Activated gamma-delta T cell treated with Interleukin-2 at 50 U/mL for 16 hours (primary cell): ENCODE measurements at regions not wholly inside any gene's neighbourhood (a gene's known extent, or its start where the extent isn't known, plus 50 kb on each side); places are given as distances from the start of the nearest gene placed in this dataset.

Source experiments
- DNase-seq: peaks from one replicate; pipeline ENCODE4 v3.0.0-alpha.2; 2020

DNA sequence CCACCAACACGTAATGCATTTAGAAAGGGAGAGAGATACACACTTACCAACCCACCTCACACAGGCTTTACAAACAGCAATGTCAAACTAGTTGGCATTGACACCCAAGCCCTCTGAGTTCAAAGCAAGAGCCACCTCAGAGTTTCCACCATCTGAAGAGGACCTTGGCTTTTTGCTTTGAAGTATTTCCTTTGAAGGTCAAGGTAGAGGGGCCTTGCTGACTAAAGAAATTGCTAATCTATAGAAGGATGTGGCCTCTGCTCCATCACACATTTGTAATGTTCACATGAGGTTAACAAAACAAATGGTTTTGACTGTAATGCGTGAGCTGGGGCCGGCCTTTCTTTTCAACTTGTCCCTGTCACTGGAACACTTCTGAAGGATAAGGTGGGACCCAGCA is 117.7 kb downstream of the POLR2M start:
- DNase-seq = no peak

DNA sequence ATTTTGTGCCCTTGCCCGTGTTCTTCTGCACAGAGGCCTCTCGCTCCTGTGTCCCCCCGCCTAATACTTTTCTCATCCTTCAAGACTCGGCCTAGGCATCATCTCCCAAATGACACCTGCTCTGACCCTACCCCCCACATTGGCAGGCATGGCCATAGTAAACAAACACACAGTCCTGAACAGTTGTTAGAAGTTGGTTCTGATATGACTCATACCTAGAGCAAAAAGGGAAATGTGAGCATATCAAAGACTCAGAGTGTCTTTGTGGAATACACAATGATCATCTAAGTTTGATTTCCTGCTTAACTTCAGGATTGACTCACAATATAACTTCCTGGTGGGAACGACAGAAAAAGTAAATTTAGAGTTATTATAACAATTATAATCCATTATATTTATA is 120.5 kb downstream of the POLR2M start:
- no peak for DNase-seq

DNA sequence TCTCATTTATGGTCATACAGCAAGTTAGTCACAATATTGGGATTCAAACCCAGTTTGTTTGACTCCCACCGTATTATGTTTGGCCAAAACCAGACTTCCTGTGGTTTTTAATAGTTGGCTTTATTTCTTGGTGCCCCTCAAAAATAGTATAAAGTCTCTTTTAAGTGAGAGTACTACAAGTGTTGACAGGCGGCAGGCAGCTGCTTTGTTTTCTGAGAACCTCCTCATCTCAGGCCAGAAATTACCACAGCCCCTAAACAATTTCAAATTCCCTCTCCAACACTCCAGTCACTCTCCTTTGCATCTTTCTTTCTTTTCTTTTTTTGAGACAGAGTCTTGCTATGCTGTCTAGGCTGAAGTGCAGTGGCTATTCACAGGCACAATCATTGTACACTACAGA is 121.5 kb downstream of the POLR2M start:
- DNase-seq = no peak

DNA sequence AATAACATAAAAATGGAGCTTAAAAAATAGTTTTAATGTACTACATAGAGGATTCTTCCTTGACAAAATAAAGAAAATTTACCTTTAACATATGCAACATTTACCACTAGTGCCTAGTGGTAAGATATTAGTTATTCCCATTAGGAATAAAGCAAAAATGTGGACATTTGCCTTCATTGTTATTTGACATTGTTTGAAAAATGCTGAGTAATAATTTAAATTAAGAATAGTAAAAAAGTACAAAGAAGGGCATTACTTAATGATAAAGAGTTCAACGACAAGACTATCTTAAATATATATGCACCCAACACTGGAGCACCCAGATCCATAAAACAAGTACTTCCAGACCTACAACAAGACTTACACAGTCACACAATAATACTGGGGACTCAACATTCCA is 125.7 kb downstream of the POLR2M start:
- DNase-seq = no peak

DNA sequence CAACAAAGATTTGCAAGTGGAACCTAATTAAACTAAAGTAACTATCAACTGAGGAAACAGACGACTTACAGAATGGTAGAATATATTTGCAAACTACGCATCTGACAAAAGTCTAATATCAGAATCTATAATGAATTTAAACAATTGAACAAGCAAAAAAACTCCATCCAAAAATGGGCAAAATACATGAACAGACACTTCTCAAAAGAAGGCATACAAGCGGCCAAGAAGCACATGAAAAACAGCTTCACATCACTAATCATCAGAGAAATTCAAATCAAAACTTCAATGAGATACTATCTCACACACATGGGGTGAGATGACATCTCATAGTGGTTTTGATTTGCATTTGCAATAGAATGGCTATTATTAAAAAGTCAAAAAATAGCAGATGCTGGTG is 128.6 kb downstream of the POLR2M start:
- DNase-seq = no peak

DNA sequence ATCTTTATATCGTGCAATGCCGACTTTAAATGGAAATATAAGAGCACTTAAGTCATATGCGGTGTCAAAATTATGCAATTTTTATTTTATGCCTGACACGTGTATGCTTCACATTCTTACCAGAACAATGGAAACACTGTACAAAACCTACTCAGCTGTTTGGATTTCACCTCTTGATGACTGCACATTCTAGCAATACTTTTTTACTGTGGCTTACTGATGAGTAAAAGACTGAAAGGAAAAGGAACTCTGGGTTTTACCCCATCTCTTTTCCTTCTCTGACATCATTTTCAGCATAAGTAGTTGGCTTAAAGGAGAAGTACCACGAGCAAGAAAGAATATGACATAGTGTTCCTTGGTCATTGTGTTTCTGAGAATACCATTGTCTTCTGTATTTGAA is 142.8 kb downstream of the POLR2M start:
- no peak for DNase-seq

DNA sequence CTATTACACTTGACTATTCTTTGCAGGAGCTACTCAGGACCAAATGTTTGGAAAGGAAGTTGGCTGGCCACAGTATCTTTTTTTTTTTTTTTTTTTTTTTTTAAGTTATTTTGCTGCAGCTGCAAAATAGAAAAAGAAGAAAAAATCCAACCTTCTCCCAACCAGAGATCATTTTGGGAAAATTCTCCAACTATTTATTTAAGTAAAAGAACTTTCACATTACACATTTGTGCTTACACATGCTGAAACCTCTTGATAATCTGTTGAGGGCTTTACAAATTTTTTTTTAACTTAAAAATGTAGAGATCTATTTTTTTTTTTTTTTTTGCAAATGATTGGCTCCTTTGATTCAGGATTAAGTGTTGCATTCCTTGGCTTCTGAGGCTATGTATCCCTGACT is 148.0 kb downstream of the POLR2M start:
- no peak for DNase-seq

DNA sequence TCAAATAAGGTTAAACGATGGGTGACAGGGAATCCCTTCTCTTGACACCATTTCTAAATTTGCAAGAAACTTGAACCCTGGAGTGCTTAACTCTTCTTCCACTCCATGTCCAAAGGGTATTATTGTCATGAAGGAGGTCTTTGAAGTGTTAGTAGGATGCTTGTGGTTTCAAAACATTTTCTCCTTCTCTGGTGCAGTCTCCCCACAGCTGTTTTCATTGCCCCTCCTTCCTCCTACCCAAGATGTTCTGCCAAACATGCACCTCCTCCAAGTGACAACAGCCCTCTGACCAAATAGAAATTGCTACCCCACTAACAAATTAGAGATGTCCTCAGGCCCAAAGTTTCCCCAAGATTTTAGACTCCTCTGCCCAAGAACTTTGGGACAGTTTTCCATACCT is 151.4 kb downstream of the POLR2M start:
- DNase-seq = no peak

DNA sequence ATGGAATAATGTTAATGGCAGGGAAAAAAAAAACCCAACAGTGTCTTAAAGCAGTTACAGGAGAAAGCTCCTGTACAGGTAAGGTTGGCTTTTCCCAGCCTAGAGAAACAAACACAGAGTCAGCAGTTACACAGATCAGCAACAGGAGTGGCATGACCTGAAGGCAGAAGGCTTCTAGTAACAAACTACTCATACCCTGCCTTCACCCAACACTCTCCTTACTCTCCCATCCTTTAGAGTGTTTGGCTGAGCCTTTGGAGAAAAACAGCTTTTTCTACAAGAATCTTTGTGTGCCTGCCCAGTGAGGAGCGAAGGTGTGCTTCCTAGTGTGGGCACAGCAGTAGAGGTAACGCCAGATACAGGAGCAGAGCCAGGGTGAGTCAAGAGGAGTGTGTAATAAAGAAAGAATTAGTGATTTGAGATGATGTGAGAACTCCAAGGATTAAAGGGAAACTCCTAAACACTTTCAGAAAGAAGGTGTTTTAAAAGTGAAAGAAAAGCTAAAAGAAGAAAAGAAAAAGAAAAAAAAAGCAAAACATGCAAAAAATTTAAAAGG is 152.7 kb downstream of the POLR2M start:
- DNase-seq = no peak

DNA sequence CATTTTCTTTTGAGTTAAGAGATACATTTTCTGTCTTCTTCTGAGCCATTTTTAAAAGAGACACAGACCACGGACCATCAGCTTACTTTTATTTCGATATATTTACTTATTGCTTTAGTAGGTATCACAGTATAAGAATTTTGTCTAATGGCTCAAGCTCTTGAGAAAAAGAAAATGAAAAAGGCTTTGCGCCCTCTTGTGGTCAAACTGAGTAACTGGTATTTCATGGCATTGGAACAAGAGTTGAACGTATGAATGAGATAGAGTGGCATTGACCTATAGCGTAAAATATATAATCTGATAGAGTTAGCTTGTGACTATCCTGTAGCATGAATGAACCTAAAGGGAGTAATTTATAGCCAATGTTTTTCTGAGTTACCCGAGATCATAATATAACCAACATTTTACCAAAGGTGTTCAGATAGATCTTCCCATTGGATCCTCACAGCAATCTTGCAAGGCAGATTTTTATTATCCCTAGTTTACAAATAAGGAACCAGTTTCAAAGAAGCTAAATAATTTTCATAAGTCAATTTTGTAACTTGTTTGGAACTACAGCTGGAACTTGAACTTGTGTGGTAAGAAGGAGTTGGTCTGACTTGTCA is 154.6 kb downstream of the POLR2M start:
- DNase-seq = peak; percentile 16

DNA sequence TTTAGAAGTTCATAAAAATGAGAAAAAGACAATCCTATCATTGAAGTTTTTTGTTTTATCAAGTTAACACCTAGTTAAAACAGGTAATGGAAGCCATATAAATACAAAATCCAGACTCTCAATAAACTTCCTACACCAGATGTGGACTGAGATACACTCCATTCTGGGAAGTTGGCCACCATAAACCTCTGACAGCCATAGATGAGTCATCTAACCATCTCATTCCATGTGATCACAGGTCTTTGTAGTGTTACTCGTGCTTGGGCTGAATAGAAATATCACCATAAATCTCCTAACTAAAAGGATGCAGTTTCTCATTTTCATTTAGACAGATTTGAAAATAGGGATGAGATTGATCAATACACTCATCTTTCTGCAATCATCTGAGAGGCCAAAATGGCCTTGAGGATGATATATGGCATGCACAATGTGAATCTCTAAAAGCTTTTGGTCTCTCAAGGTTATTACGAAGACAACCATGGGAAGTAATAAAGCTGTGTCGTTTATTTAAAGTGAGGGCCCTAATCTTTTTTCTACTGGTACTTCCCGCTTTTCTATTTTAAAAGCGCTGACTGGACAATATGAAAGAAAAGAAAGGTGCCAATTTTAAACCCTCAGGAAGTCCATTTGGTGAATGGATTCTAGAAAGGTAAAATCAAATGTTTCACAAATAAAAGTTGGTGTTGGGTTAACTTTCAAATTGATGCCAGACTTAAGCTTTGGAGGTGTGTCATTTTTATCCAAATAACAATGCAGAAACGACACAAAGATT is 155.5 kb downstream of the POLR2M start:
- no peak for DNase-seq

DNA sequence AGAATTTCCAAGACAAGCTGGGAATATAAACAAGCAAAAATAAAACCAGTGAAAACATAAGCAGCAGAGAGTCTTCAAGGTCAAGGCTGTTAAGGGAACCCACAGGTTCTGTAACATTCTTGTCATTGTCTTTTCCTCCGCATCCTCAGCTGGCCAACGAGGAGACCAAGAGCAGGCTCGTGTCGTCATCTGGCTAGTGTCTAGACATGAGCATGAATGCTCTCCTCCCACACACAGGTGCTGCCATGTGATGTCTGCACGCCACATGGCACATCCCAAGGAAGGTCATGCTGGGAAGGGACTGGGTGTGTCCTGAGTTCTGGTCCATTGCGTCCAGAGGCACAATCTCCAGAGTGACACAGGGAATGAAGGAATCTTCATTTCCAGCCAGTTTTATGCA is 156.2 kb downstream of the POLR2M start:
- DNase-seq = no peak

DNA sequence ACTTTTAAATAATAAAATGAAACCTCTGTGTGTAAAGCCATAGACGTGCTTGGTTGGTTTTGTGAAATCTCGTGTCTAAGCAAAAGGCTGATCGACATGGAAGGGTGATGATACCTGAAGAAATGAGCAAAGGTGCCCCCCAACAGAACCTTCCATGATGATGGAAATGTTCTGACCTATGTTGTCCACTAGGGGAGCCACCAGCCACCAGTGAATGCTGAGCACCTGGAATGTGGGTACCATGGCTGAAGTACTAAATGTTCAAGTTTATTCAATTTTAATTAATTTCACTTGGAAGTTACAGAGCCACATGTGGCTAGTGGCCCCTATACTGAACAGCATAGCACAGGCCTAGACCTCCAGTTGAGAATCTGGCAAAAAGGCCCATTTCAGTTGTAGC is 158.8 kb downstream of the POLR2M start:
- DNase-seq = no peak

DNA sequence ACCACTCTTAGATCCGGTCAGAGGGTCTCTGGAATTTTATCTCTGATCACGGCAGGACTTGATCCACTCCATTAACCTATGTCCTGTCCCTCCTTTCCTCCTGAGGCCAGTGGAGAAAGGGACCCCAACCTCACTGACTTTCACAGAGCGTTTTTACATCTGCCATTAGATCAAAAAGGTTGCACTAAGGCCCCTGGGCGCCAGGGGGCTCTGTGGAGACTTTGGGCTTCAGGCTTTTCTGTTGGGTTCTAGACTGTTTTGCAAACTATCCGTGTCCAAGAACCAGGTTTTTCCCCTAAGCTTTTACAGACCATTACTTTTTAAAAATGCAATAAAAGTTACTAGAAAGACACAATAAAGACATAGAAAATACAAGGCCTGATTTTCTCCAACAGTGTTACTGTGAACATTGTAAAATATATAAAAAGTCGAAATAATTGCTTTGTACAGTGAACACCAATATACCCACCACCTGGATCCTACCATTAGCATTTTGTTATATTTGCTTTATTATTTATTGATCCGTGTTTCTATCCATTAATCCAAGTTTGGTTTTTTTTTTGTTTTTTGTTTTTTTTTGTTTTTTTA is 159.7 kb downstream of the POLR2M start:
- peak; percentile 10 for DNase-seq

DNA sequence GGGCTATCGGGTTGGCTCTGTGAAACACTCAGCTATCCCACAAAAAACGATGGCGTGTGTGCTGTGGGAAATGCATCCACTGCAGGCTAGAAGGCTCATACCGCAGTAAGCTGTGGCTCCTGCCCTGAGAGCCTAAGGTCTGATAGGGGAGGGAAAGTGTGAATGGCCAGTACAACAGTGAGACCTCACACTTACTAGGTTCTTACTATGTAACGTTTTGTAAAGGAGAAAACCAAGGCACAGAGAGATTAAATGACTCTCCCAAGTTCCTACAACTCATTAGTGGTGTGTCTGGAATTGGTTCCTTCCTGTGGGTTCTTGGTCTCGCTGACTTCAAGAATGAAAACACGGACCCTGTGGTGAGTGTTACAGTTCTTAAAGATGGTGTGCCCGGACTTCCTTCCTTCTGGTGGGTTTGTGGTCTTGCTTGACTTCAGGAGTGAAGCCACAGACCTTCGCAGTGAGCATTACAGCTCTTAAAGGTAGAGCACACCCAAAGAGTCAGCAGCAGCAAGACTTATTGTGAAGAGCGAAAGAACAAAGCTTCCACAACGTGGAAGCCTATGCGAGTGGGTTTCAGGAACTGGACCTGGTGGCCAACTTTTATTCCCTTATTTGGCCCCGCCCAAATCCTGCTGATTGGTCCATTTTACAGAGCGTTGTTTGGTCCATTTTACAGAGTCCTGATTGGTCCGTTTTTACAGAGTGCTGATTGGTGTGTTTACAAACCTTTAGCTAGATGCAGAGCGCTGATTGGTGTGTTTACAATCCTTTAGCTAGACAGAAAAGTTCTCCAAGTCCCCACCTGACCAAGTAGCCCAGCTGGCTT is 161.7 kb downstream of the POLR2M start:
- DNase-seq = no peak

DNA sequence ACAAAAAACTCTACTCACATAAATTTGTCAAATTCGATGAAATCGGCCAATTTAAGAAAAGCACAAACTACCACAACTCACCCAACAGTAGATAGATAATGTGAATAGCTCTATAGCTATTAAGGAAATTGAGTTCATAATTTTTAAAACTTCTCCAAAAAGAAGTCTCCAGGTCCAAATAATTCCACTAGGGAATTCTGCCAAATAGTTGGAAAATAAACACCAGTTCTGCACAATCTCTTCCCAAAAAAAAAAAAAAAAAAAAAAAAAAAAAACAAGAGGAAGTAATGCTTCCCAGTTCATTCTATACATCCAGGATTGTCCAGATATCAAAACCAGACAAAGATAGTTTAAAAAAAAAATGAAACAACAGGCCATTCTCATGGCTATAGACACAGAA is 164.2 kb downstream of the POLR2M start:
- DNase-seq = no peak

DNA sequence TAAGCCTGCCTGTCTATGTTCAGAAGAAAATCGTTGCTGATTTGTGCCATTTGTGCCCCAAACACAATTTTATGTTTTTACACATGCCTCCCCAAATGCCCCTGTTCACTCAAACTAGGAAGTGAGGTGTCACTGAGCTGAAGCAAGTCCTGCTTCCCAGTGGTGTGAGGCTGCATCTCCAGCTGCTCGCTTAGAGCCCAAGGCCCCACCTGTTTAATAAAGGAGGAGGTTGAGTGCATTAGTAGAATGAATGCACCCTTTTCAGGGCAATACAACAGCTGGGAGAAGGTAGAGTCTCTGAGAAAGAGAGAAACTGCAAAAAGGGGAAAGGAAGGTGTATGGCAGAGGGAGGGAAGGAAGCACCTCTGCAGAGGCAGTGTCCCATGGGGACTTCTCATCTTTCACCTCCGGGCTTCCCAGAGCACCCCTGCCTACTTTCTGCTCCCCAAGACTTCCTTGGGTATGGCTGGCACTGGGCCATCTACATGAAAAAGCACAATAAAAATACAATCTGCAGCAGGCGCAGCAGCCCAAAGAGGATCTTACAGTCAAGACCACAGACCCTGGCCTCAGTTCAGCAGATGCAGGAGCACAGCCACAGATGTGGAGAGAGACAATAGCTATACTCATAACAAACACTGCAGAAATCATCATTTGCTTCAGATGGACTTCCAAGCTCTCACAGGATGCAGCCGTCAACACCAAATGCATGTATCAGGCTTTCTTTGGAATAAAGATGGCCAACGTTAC is 165.9 kb downstream of the POLR2M start:
- no peak for DNase-seq

DNA sequence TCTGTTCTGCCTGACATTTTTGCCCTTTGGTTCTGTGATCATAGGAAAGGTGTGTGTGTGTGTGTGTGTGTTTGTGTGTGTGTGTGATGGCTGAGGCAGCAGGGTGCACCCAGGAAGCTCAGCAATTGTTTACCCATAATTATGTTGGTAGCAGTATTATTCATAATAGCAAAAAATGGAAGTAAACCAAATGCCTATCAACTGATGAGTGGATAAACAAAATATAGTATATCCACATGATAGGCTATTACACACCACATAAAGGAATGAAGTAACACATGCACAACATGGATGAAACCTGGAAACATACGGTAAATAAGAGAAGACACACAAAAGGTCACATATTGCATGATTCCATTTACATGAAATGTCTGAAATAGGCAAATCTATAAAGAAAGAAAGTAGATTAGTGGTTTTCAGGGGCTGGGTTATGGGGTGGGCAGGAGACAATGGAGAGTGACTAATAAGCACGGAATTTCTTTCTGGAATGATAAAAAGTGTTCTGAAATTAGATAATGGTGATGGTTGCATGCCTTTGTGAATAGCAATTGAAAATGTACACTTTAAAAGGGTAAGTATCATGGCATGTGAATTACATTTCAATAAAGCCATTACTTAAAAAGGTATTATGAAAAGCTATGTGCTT is 167.2 kb downstream of the POLR2M start:
- DNase-seq = no peak

DNA sequence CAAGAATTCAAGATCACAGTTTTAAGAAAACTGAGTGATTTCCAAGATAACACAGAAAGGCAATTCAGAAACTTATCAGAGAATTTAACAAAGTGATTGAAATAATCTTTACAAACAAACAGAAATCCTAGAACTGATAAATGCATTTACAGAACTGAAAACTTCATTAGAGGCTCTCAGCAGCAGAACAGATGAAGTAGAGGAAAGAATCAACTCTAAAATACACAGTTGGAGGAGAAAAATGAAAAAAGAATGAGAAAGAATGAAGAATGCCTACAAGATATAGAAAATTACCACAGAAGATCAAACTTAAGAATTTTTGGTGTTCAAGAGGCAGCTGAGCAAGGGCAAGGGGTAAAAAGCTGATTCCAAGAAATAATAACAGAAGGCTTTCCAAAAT is 168.8 kb downstream of the POLR2M start:
- DNase-seq = no peak

DNA sequence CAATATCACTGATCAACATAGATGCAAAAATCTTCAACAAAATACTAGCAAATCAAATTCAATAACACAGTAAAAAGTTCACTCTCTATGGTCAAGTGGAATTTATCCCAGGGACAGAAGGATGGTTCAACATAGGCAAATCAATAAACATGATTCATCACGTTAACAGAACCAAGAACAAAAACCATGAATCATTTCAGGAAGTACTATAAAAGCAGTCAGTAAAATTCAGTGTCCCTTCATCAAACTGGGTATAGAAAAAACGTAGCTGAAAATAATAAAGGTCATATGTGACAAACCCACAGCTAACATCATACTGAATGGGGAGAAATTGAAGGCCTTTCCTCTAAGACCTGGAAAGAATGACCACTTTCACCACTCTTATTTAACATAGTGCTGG is 172.1 kb downstream of the POLR2M start:
- no peak for DNase-seq

DNA sequence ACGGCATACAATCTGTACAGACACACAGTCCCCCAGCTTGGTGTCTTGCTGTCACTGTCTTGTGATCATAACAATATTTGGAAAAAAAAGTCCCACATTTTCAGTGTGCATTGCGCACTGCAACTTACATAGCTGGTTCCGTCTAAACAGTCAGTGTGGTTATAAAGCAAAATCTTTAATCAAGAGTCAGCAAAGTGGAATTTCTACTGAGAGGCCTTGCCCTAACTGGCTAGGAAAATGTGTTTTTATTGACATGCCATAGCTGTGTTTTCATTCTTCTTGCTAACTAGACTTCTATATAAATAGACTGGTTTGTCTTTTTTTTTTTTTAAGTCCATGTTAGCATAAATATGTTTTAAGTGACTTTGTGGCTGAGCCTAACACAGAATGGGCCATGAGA is 174.8 kb downstream of the POLR2M start:
- DNase-seq = no peak

DNA sequence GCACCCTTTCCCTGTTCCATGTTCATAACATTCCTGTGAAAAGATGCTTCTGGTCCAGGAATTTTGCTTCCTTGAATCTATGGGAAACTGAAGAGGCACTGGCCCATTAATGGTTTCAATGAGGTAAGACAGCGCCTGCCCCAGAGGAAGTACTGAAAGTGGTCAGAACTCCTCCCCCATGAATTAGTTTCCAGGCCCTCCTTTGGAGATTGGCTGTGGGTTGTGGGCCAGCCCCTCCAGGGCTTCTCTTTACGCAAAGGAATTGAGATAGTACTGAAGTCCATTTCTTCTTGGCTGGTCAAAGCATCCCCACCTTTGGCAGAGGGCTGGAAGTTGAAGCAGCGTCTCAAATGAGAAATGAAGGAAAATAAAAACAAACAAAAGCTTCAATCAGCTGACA is 175.5 kb downstream of the POLR2M start:
- DNase-seq = no peak
